ENCODE measurements at regions not wholly inside any gene's neighbourhood (a gene's known extent, or its start where the extent isn't known, plus 50 kb on each side); places are given as distances from the start of the nearest gene placed in this dataset.

DNA sequence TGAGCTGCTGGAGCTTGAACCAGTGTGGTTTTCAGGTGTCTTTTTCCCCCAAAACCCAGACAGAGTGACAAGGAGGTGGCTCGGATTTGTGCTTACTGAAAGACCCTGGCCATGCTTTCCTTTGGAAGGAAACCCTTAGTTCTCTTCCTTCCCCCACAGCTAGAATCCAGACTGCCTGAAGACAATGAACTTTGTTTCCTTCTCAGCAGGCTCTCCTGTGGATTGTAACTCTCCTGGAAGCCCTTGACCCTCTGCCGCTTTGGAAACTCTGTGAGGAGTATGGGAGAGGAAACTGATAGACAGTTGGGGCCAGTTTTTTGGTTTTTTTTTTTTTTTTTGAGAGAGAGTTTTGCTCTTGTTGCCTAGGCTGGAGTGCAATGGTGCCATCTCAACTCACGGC, 62.1 kb upstream of the SESN3 start:
- TF ChIP-seq CTCF (IDR thresholded peaks at IDR 0.05 in 2 of 3, conservative IDR thresholded peaks at IDR 0.05 in 1 of 3; ENCODE audit: borderline replicate concordance in 1 of 3, insufficient read depth in 1 of 3, low read depth in 2 of 3, low read length in 2 of 3) = no peak
- no peak for TF ChIP-seq REST (IDR thresholded peaks at IDR 0.05; ENCODE audit: low read depth)
- no peak for TF ChIP-seq RAD21 (IDR thresholded peaks at IDR 0.05; ENCODE audit: low read depth)
- no peak for TF ChIP-seq ATF3 (IDR thresholded peaks at IDR 0.05)
- no peak for TF ChIP-seq ZBTB33 (IDR thresholded peaks at IDR 0.05; ENCODE audit: extremely low read depth, insufficient replicate concordance, low read length)
- TF ChIP-seq SP1 (IDR thresholded peaks at IDR 0.05; ENCODE audit: low read depth) = no peak
- TF ChIP-seq EZH2 (IDR thresholded peaks at IDR 0.05) = no peak
- TF ChIP-seq MAX (IDR thresholded peaks at IDR 0.05) = no peak

Measured in HCT116 (cell line).